IMR-90 (cell line): ENCODE measurements at regions not wholly inside any gene's neighbourhood (a gene's known extent, or its start where the extent isn't known, plus 50 kb on each side); places are given as distances from the start of the nearest gene placed in this dataset.

Source experiments
- ATAC-seq: fragments of 200-7000 bp; cut with Tn5 transposase; 2 replicates; pipeline ENCODE4 v1.9.1; 2020; ENCODE audit warnings: low read depth, mild to moderate bottlenecking, moderate library complexity
- BruUV-seq: library from RNA; stranded (reverse); fragments of 400-500 nt; replicated peaks from 2 replicates; lab custom pipeline; 2021; lab: Mats Ljungman, UMichigan
- CTCF ChIA-PET: fragments of 300-600 bp; formaldehyde crosslinking; extraction: SDS; loops from one replicate; lab custom pipeline; 2021; ENCODE audit warnings: antibody characterized with exemption; lab: Yijun Ruan, JAX
- POLR2A ChIA-PET: fragments of 300-600 bp; sonication (Branson Sonifier 250); formaldehyde crosslinking; loops from one replicate; lab custom pipeline; 2022; ENCODE audit warnings: antibody characterized with exemption; ENCODE audit not compliant: unreplicated experiment; lab: Charles Lee
- DNase-seq: peaks from one replicate; pipeline ENCODE4 v3.0.0; 2013
- H2AFZ ChIP-seq: replicated peaks from 2 replicates; pipeline ENCODE3; 2013; ENCODE audit warnings: low read length, mild to moderate bottlenecking; ENCODE audit not compliant: poor library complexity
- H2AK5ac ChIP-seq: 2 replicates; pipeline ENCODE4 v1.6.1; 2013; ENCODE audit warnings: low read depth, low read length, inconsistent platforms
- H2AK9ac ChIP-seq: replicated peaks from 2 replicates; pipeline ENCODE3; 2013; ENCODE audit warnings: mild to moderate bottlenecking, low read depth, low read length, moderate library complexity; ENCODE audit not compliant: poor library complexity
- H2BK120ac ChIP-seq: 2 replicates; pipeline ENCODE4 v1.6.1; 2013; ENCODE audit warnings: low read depth, low read length, inconsistent platforms
- H2BK15ac ChIP-seq: 3 replicates; pipeline ENCODE4 v1.6.1; 2013; ENCODE audit warnings: low read depth, low read length, inconsistent platforms
- H2BK20ac ChIP-seq: 2 replicates; pipeline ENCODE4 v1.6.1; 2013; ENCODE audit warnings: low read depth, mild to moderate bottlenecking, inconsistent platforms, low read length, moderate library complexity
- H2BK5ac ChIP-seq: 2 replicates; pipeline ENCODE4 v1.6.1; 2013; ENCODE audit warnings: mild to moderate bottlenecking, low read depth, low read length, inconsistent platforms; ENCODE audit not compliant: poor library complexity, severe bottlenecking
- H3K14ac ChIP-seq: replicated peaks from 2 replicates; pipeline ENCODE4 v1.6.1; 2013; ENCODE audit warnings: low read depth, low read length, inconsistent platforms
- H3K18ac ChIP-seq: 2 replicates; pipeline ENCODE4 v1.6.1; 2013; ENCODE audit warnings: low read depth, low read length, control low read depth
- H3K23ac ChIP-seq: 2 replicates; pipeline ENCODE4 v1.6.1; 2013; ENCODE audit warnings: low read depth, low read length, inconsistent platforms
- H3K27ac ChIP-seq: 2 replicates; pipeline ENCODE4 v1.5.1; 2013; ENCODE audit warnings: mild to moderate bottlenecking, control low read depth, low read length; ENCODE audit not compliant: insufficient read depth
- H3K27me3 ChIP-seq: 2 replicates; pipeline ENCODE4 v1.6.1; 2013; ENCODE audit warnings: low read length; ENCODE audit not compliant: control insufficient read depth, insufficient read depth
- H3K36me3 ChIP-seq: 2 replicates; pipeline ENCODE4 v1.6.1; 2013; ENCODE audit warnings: low read length, mixed read lengths; ENCODE audit not compliant: control insufficient read depth, insufficient read depth
- H3K4ac ChIP-seq: 2 replicates; pipeline ENCODE4 v1.6.1; 2013; ENCODE audit warnings: low read depth, low read length, inconsistent platforms
- H3K4me1 ChIP-seq: 2 replicates; pipeline ENCODE4 v1.6.1; 2013; ENCODE audit warnings: low read length, mixed read lengths; ENCODE audit not compliant: control insufficient read depth, insufficient read depth
- H3K4me2 ChIP-seq: 2 replicates; pipeline ENCODE4 v1.6.1; 2013; ENCODE audit warnings: low read depth, mild to moderate bottlenecking, control low read depth, low read length, moderate library complexity
- H3K4me3 ChIP-seq: 2 replicates; pipeline ENCODE4 v1.5.1; 2013; ENCODE audit warnings: low read depth, mild to moderate bottlenecking, control low read depth, low read length, moderate library complexity; ENCODE audit not compliant: insufficient read depth
- H3K56ac ChIP-seq: 2 replicates; pipeline ENCODE4 v1.6.1; 2013; ENCODE audit warnings: low read length, inconsistent platforms; ENCODE audit not compliant: insufficient read depth; ENCODE audit errors: extremely low read depth
- H3K79me1 ChIP-seq, 2 experiments: 2 replicates each; pipeline ENCODE4 v1.6.1; 2013; ENCODE audit warnings: low read length in 2 of 2, inconsistent platforms in 1 of 2, low read depth in 1 of 2
- H3K9ac ChIP-seq: 2 replicates; pipeline ENCODE4 v1.6.1; 2013; ENCODE audit warnings: low read depth, low read length, control low read depth
- H3K9me1 ChIP-seq: 2 replicates; pipeline ENCODE4 v1.6.1; 2013; ENCODE audit warnings: low read length, inconsistent platforms; ENCODE audit not compliant: insufficient read depth
- H3K9me3 ChIP-seq: 2 replicates; pipeline ENCODE4 v1.6.1; 2013; ENCODE audit warnings: low read length; ENCODE audit not compliant: control insufficient read depth, insufficient read depth
- H4K20me1 ChIP-seq: 2 replicates; pipeline ENCODE4 v1.6.1; 2013; ENCODE audit warnings: low read length, inconsistent platforms; ENCODE audit not compliant: insufficient read depth
- H4K5ac ChIP-seq: 2 replicates; pipeline ENCODE4 v1.6.1; 2013; ENCODE audit warnings: mild to moderate bottlenecking, low read depth, low read length, control low read depth
- H4K8ac ChIP-seq, 2 experiments: 2 replicates each; pipeline ENCODE4 v1.6.1; 2013; ENCODE audit warnings: low read depth in 2 of 2, low read length in 2 of 2, control low read depth in 1 of 2, inconsistent platforms in 1 of 2
- H4K91ac ChIP-seq: 2 replicates; pipeline ENCODE4 v1.6.1; 2013; ENCODE audit warnings: low read depth, low read length, inconsistent platforms; ENCODE audit not compliant: insufficient read depth
- CEBPB ChIP-seq: IDR thresholded peaks from 2 replicates; pipeline ENCODE4 v1.6.1; 2012; ENCODE audit warnings: low read depth, low read length, improper control_type of control experiment
- CHD1 ChIP-seq: IDR thresholded peaks from 2 replicates; pipeline ENCODE4 v1.6.1; 2012; ENCODE audit warnings: low read depth, low read length, improper control_type of control experiment
- MAZ ChIP-seq: IDR thresholded peaks from 2 replicates; pipeline ENCODE4 v1.6.1; 2012; ENCODE audit warnings: low read depth, mild to moderate bottlenecking, low read length, improper control_type of control experiment, moderate library complexity, borderline replicate concordance
- WGBS, 2 experiments: methylation state at CpG; one replicate each; pipeline versions ENCODE4 v1.1.5 to v1.1.7; 2013; ENCODE audit warnings: missing lambda C conversion rate in 2 of 2; ENCODE audit not compliant: insufficient read length in 1 of 2; ENCODE audit errors: extremely low coverage in 2 of 2; 5-methylcytosine and 5-hydroxymethylcytosine counted together
- dilution Hi-C: fragments of 300-500 bp; cut with HindIII; formaldehyde crosslinking; loops from one replicate; pipeline ENCODE4 v1.14.3; 2018; ENCODE audit warnings: low sequenced_read_pairs; ENCODE audit not compliant: unreplicated experiment
- in situ Hi-C: fragments of 300-500 bp; cut with MboI; formaldehyde crosslinking; loops from 3 replicates; pipeline ENCODE4 v1.14.3; 2019; ENCODE audit warnings: low sequenced_read_pairs, inconsistent platforms, mixed read lengths
- intact Hi-C: fragments of 100-400 bp; cut with micrococcal nuclease; formaldehyde crosslinking; loops from 2 replicates; pipeline ENCODE4 v1.10.0; 2022
- TF ChIP-seq, protein P1 (sequence below): fragments of 150-350 bp; IDR thresholded peaks from 2 replicates; pipeline ENCODE4 v1.6.1; 2016; ENCODE audit warnings: low read depth, mild to moderate bottlenecking, low read length, moderate library complexity, borderline replicate concordance

DNA sequence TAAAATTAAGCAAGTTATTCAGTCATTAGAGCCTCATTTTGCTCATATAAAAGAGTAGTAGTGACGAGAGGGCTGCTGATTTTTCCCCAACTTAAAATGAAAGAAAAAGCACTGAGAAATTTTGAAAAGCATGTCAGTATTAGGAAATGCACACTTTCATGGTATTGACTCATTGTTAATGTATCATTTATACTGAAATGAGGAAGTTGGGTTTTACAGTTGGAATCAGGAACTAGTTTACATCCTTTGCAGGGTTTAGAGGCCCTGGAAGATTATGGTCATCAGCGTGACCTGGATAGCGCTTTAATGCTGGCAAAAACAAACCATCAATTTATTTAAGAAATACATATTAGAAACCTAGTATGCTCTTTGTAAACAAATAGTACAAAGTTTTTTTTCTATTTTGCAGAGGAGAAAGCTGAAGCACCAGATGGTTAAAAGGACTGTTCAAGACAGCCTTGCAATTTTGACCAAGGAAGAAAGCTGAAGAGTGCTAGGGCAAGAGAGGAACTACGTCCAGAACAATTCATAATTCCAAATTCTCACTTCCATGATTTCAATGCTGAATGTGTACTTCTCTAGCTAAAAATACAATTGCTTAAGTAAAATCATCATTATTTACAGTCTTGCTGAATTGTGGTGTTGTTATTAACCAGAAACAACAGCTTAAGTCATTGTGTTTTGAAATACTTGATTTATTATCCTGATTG is 94.8 kb upstream of the SGIP1 start:
- Histone ChIP-seq H3K27me3 (no peaks in the 10 kb centered on the region), H2AK9ac (no peak overlapping the region), H3K18ac (peak overlapping the region; percentile 92), H4K20me1 (no peaks in the 10 kb centered on the region), H3K36me3 (no peaks in the 10 kb centered on the region), H3K4me3 (no peak overlapping the region), H2BK15ac (peak overlapping the region; percentile 72; the same call in 1 of the 3 replicates), H3K4me1 (peaks cover 6% of the 10 kb centered on the region), H2BK5ac (peak overlapping the region; percentile 90), H3K9ac (no peak overlapping the region), H2BK120ac (peak overlapping the region; percentile 90; the same call in 1 of the 2 replicates), H3K4me2 (peak overlapping the region; percentile 41), H4K8ac (peak overlapping the region; percentile 23 to 90; a peak in 3 of 4 replicates), H2BK20ac (peak overlapping the region; percentile 90; the same call in 1 of the 2 replicates), H3K9me3 (no peaks in the 10 kb centered on the region), H3K56ac (0 out of 2 replicates have a peak overlapping the region, but pooled peaks have one; percentile 35), H3K9me1 (peaks cover 12% of the 10 kb centered on the region), H3K14ac (peak overlapping the region; percentile 76), H3K23ac (peak overlapping the region; percentile 93; the same call in 1 of the 2 replicates), H3K4ac (peak overlapping the region; percentile 70; the same call in 1 of the 2 replicates), H4K5ac (peak overlapping the region; percentile 80), H2AK5ac (no peak overlapping the region), H3K79me1 (no peaks in the 10 kb centered on the region), H2AFZ (no peak overlapping the region), H3K27ac (peak overlapping the region; percentile 67; the same call in 1 of the 2 replicates), H4K91ac (peak overlapping the region; percentile 20; the same call in 1 of the 2 replicates)
- intact Hi-C loops (loop anchor here (2.0 to 5.0 kb wide), 2 partner anchors 68 to 87 kb away; no protein-coding TSS in a partner anchor), in situ Hi-C loops (loop anchor here (5.0 kb wide), 1 partner anchor 182 kb away; no protein-coding TSS in a partner anchor), dilution Hi-C loops (no loop called here)
- TF ChIP-seq MAZ: no peak
- no peak for TF ChIP-seq CHD1
- TF ChIP-seq, protein P1, sequence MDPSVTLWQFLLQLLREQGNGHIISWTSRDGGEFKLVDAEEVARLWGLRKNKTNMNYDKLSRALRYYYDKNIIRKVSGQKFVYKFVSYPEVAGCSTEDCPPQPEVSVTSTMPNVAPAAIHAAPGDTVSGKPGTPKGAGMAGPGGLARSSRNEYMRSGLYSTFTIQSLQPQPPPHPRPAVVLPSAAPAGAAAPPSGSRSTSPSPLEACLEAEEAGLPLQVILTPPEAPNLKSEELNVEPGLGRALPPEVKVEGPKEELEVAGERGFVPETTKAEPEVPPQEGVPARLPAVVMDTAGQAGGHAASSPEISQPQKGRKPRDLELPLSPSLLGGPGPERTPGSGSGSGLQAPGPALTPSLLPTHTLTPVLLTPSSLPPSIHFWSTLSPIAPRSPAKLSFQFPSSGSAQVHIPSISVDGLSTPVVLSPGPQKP: no peak
- peak; percentile 62 for TF ChIP-seq CEBPB
- CTCF ChIA-PET: no interaction called here
- WGBS, 2 experiments: no CpG with 5 or more reads among the region's 4 CpGs
- ATAC-seq (peak; percentile 76), DNase-seq (peak; percentile 75)
- BruUV-seq: no TSS peak
- POLR2A ChIA-PET: no interaction called here
